Vagina (tissue), 2 donors: ENCODE measurements at regions not wholly inside any gene's neighbourhood (a gene's known extent, or its start where the extent isn't known, plus 50 kb on each side); places are given as distances from the start of the nearest gene placed in this dataset.
A peak's percentile ranks its signal among the peaks of the same experiment; 100 is the strongest.

ENCODE experiments used
- DNase-seq, 2 donors: peaks; one replicate each; pipeline ENCODE4 v3.0.0-alpha.2; 2017; ENCODE audit errors: extremely low spot score in 2 of 2
- H3K27ac ChIP-seq: fragments of 200-600 bp; sonication (generic); one replicate; pipeline ENCODE4 v1.5.1; 2019
- H3K27me3 ChIP-seq: fragments of 200-600 bp; sonication (generic); one replicate; pipeline ENCODE4 v1.5.1; 2019
- H3K36me3 ChIP-seq, 2 donors: fragments of 200-600 bp; sonication (generic); one replicate each; pipeline ENCODE4 v1.5.1; 2017 to 2019
- H3K4me1 ChIP-seq: fragments of 200-600 bp; sonication (generic); one replicate; pipeline ENCODE4 v1.5.1; 2019
- H3K4me3 ChIP-seq, 2 donors: fragments of 200-600 bp; sonication (generic); 1 replicate in 1 of 2; 2 replicates in 1 of 2; pipeline ENCODE4 v1.5.1; 2016 to 2019
- H3K9me3 ChIP-seq: fragments of 200-600 bp; sonication (generic); one replicate; pipeline ENCODE4 v1.5.1; 2019
- POLR2A ChIP-seq, 2 donors: fragments of 450-650 bp; IDR thresholded peaks; one replicate each; pipeline ENCODE4 v1.6.1; 2017; ENCODE audit warnings: antibody characterized with exemption in 2 of 2, mild to moderate bottlenecking in 2 of 2, moderate library complexity in 2 of 2
- POLR2AphosphoS5 ChIP-seq, 2 donors: sonication (generic); formaldehyde crosslinking; IDR thresholded peaks; one replicate each; pipeline ENCODE4 v1.9.0; 2017; ENCODE audit warnings: antibody characterized with exemption in 2 of 2, mild to moderate bottlenecking in 2 of 2, low read depth in 1 of 2; ENCODE audit not compliant: insufficient read depth in 1 of 2
- intact Hi-C: fragments of 100-400 bp; cut with DNase I; formaldehyde crosslinking; loops from one replicate; pipeline ENCODE4 v1.15.1; 2023
- TF ChIP-seq, protein P1 (sequence below), 3 experiments: fragments of 450-650 bp in 2 of 3; fragments of 200-600 bp in 1 of 3; sonication (generic) in 1 of 3; IDR thresholded peaks; one replicate each; pipeline ENCODE4 v1.5.1; 2017 to 2019; ENCODE audit warnings: antibody characterized with exemption in 3 of 3, mild to moderate bottlenecking in 2 of 3, moderate library complexity in 2 of 3

- TF ChIP-seq POLR2AphosphoS5 (IDR thresholded peaks at IDR 0.05; ENCODE audit: insufficient read depth in 1 of 2, low read depth in 1 of 2), result no peak
- TF ChIP-seq POLR2A (IDR thresholded peaks at IDR 0.05), result no peak
- TF ChIP-seq, protein P1, sequence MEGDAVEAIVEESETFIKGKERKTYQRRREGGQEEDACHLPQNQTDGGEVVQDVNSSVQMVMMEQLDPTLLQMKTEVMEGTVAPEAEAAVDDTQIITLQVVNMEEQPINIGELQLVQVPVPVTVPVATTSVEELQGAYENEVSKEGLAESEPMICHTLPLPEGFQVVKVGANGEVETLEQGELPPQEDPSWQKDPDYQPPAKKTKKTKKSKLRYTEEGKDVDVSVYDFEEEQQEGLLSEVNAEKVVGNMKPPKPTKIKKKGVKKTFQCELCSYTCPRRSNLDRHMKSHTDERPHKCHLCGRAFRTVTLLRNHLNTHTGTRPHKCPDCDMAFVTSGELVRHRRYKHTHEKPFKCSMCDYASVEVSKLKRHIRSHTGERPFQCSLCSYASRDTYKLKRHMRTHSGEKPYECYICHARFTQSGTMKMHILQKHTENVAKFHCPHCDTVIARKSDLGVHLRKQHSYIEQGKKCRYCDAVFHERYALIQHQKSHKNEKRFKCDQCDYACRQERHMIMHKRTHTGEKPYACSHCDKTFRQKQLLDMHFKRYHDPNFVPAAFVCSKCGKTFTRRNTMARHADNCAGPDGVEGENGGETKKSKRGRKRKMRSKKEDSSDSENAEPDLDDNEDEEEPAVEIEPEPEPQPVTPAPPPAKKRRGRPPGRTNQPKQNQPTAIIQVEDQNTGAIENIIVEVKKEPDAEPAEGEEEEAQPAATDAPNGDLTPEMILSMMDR (IDR thresholded peaks at IDR 0.05), result no peak
- intact Hi-C loops, result no loop called here
- no peaks in the 10 kb centered on the region for H3K36me3 ChIP-seq
These were observed 657.3 kb downstream of the VGLL3 start for GRCh38 chr3:86333636-86334035.

DNA sequence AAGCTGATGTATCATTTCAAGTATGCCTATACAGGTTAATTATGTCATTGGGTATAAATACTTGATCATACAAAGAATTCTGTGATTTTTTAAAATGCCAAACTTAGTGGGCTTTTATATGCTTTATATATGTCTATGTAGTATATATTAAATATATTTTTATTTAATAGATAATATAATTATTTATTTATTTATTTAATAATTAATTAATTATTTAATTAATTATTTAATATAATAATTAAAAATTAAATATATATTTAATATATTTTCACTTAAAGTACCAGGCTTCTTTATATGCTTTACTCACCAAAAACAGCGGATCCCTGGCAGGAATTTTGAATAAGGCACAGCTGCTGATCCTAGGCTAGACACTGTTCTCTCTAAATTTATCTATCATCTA, 687.0 kb downstream of the VGLL3 start:
- Histone ChIP-seq H3K27ac (no peak overlapping the region), H3K27me3 (no peaks in the 10 kb centered on the region), H3K36me3 (no peaks in the 10 kb centered on the region), H3K4me3 (no peak overlapping the region), H3K4me1 (no peaks in the 10 kb centered on the region), H3K9me3 (no peaks in the 10 kb centered on the region)
- intact Hi-C loops, result no loop called here
- TF ChIP-seq, protein P1 (IDR thresholded peaks at IDR 0.05), result no peak
- TF ChIP-seq POLR2A (IDR thresholded peaks at IDR 0.05), result no peak
- DNase-seq, result no peak

More at GRCh38 chr3:86333636-86334035, 657.3 kb downstream of the VGLL3 start:
- Histone ChIP-seq H3K27me3 (no peaks in the 10 kb centered on the region), H3K4me1 (no peaks in the 10 kb centered on the region), H3K9me3 (no peaks in the 10 kb centered on the region), H3K4me3 (no peak overlapping the region), H3K27ac (no peak overlapping the region)
- no peak for DNase-seq

DNA sequence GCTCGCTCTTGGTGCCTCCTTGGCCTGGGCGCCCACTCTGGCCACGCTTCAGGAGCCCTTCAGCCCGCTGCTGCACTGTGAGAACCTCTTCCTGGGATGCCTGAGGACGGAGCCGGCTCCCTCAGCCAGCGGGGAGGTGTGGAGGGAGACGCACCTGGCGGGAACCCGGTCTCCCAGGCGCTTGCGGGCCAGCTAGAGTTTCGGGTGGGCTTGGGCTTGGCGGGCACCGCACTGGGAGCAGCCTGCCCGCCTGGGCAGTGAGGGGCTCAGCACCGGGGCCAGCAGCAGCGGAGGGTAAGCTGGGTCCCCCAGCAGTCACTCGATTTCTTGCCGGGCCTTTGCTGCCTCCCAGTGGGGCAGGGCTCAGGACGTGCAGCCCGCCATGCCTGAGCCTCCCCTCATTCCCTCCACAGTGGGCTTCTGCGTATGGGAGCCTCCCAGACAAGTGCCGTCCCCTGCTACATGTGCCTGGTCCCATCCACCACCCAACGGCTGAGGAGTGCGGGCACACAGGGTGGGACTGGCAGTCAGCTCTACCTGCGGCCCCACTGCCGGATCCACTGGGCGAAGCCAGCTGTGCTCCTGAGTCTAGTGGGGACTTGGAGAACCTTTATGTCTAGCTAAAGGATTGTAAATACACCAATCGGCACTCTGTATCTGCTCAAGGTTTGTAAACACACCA, 708.7 kb downstream of the VGLL3 start:
- no peaks in the 10 kb centered on the region for H3K27me3 ChIP-seq
- no peaks in the 10 kb centered on the region for H3K9me3 ChIP-seq
- no peaks in the 10 kb centered on the region for H3K36me3 ChIP-seq
- H3K27ac ChIP-seq, result no peak overlapping the region
- intact Hi-C loops, result no loop called here
- DNase-seq, result peak in 1 of 2 donors; percentile 77
- no peak overlapping the region for H3K4me3 ChIP-seq
- TF ChIP-seq, protein P1 (IDR thresholded peaks at IDR 0.05), result no peak
- no peak for TF ChIP-seq POLR2AphosphoS5 (IDR thresholded peaks at IDR 0.05; ENCODE audit: insufficient read depth in 1 of 2, low read depth in 1 of 2)
- TF ChIP-seq POLR2A (IDR thresholded peaks at IDR 0.05), result no peak
- H3K4me1 ChIP-seq, result no peaks in the 10 kb centered on the region

DNA sequence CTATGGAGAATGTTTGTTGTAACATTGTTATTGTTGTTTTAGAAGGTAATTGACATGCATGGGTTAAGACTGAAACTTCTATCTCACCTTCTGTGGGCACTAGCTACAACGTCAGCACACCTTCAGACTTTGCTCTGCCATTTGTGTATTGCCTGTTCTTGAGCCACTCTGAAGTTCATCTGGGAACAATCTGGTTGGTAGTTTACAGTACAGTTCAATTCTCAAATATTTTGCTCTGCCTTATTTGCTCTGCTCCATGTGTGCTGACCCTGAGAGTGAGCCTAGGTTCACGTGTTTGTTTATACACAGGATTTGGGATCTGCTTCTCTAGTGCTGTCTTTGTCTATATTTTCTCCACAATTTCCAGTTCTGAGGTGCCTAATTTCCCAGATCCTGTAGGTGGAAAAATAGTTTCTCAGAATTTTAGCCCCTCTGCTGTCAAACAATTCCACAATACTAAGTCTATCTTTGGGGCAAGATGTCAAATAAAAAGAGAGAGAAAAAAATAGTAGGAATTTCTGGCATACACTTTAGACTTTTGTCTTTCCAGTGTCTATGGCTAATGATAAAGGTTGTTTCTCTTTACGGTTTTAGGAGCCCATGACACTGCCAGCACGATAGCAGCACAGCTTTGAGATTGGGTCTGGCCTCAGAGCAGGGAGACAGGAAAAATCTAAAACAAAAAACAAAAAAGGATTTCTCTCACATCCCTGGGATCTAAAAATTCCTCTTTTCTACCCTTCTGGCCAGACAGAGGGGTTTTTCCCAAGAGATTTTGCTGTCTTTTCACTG, 721.4 kb downstream of the VGLL3 start:
- DNase-seq, result no peak
- no peaks in the 10 kb centered on the region for H3K4me1 ChIP-seq
- no peak overlapping the region for H3K4me3 ChIP-seq
- no peaks in the 10 kb centered on the region for H3K9me3 ChIP-seq
- TF ChIP-seq POLR2AphosphoS5 (IDR thresholded peaks at IDR 0.05; ENCODE audit: insufficient read depth in 1 of 2, low read depth in 1 of 2) (no peak), POLR2A (IDR thresholded peaks at IDR 0.05) (no peak)
- TF ChIP-seq, protein P1 (IDR thresholded peaks at IDR 0.05), result no peak
- H3K36me3 ChIP-seq, result no peaks in the 10 kb centered on the region
- H3K27me3 ChIP-seq, result no peaks in the 10 kb centered on the region
- intact Hi-C loops, result no loop called here
- H3K27ac ChIP-seq, result no peak overlapping the region
